ENCODE measurements at regions not wholly inside any gene's neighbourhood (a gene's known extent, or its start where the extent isn't known, plus 50 kb on each side); places are given as distances from the start of the nearest gene placed in this dataset.
"Not testable (repeated sequence)": the region's sequence is repeated elsewhere in the genome, so short reads cannot be mapped to it uniquely, and the experiment has no call there.

DNA sequence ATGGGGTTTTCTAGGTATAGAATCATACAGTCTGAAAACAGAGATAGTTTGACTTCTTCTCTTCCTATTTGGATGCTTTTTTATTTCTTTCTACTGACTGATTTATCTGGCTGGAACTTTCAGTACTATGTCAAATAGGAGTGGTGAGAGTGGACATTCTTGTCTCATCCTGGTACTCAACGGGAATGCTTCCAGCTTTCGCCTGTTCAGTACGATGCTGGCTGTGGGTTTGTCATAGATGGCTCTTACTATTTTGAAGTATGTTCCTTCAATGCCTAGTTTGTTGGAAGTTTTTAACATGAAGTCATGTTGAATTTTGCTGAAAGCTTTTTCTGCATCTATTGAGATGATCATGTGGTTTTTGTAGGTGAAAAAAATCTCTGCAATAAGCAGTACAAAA lies 730.4 kb downstream of the PLCL1 start:
- H3K9me3 Mint-ChIP-seq, result no peaks in the 10 kb centered on the region
- H3K4me1 Mint-ChIP-seq (ENCODE audit: low read depth), result no peaks in the 10 kb centered on the region
- H3K27ac Mint-ChIP-seq, result no peak overlapping the region
- no peaks in the 10 kb centered on the region for H3K36me3 Mint-ChIP-seq (ENCODE audit: low read depth)
- H3K4me3 Mint-ChIP-seq, result no peak overlapping the region
- no peaks in the 10 kb centered on the region for H3K27me3 Mint-ChIP-seq

DNA sequence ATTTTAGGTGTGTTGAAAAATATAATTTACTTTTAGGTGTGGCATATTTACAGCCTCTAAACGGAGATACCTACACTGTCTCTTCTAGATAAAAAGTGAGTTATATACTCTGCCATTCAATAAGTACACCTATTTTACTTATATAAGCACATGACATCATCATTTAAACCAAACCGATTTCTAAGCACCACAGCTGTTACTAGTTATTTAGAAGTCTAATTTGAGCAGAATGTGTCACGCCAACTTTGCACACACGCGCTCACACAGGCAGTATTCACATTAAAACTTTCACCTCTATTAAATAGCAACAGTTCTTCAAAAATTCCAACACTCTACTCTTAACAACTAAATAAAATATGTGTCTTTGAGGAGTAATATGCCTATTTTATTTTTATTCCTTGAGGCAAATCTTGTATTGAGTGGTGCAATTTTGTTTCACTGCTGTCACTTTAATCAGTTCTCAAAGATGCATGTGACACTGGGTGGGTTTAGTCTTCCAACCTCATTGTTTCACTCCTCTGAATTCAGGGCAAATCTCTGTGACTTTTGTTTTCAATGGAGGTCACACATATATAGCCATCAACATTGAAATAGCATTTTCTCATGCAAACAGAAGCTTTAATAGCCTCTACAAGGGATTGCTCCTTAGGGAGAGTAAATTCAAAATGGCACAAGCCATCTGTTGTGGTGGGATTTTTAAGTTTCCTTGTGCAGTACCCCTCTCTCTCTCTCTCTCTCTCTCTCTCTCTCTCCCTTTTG lies 721.0 kb downstream of the PLCL1 start:
- H3K36me3 Mint-ChIP-seq (ENCODE audit: low read depth), result no peaks in the 10 kb centered on the region
- no peaks in the 10 kb centered on the region for H3K9me3 Mint-ChIP-seq
- no peaks in the 10 kb centered on the region for H3K27me3 Mint-ChIP-seq
- no peak overlapping the region for H3K27ac Mint-ChIP-seq
- H3K4me1 Mint-ChIP-seq (ENCODE audit: low read depth), result no peaks in the 10 kb centered on the region
- H3K4me3 Mint-ChIP-seq, result no peak overlapping the region

DNA sequence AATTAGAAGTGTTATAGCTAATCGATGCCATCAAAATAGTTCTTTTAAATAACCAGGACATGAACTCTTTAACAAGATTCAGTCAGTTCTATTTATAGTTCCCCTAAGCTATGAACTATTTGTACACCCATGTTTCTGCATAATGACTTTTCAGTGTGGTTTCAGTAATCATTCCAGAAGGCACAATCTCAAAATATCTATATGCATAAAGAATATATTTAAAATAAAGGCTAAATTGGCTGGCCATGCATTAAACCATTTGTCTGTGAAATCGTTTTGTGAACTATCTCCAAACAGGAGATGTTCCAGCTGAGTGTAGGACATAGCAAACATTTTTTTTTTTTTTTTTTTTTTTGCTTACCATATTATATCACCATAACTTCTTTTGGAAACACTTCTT lies 719.3 kb downstream of the PLCL1 start:
- Mint-ChIP-seq H3K4me1 (ENCODE audit: low read depth) (no peaks in the 10 kb centered on the region), H3K36me3 (ENCODE audit: low read depth) (no peaks in the 10 kb centered on the region), H3K27ac (no peak overlapping the region), H3K4me3 (no peak overlapping the region), H3K9me3 (no peaks in the 10 kb centered on the region), H3K27me3 (no peaks in the 10 kb centered on the region)

DNA sequence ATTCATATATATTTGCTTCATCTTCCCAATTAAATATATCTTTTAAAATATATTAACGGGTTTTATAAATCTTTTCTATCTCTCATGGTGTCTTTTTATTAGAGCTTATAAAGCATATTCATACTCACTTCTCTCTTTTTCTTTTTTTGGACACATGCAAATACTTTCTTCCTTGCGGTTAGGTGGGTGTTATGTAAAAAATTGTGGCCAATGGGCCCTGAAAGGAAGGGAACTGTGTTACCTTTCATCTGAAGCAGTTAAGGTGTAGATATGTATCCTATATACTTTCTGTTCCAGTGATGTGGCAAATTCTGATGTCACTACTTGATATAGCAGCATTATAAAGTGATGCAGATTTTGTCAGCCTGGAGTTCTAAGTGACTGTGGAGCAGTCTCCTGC lies 714.5 kb downstream of the PLCL1 start:
- H3K4me1 Mint-ChIP-seq (ENCODE audit: low read depth), result no peaks in the 10 kb centered on the region
- no peaks in the 10 kb centered on the region for H3K36me3 Mint-ChIP-seq (ENCODE audit: low read depth)
- no peaks in the 10 kb centered on the region for H3K9me3 Mint-ChIP-seq
- no peaks in the 10 kb centered on the region for H3K27me3 Mint-ChIP-seq
- no peak overlapping the region for H3K4me3 Mint-ChIP-seq
- H3K27ac Mint-ChIP-seq, result no peak overlapping the region

DNA sequence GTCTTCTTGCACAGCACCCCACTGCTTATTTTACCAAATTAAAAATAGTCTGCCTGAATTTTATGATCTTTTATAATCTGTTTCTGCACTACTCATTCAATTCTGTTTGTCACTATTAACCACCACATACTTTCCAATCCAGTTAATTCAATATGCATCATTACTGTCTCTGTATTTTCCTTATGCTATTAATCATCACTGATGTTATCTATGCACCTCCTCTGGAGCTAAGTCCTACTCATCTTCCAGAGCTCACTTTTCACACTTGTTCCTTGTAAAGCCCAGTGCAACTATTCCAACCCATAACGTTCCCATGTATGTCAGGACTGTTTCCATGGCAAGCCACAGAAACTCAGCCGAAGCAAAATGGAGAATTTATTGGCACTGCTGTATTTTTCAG lies 713.6 kb downstream of the PLCL1 start:
- no peak overlapping the region for H3K4me3 Mint-ChIP-seq
- H3K9me3 Mint-ChIP-seq, result no peaks in the 10 kb centered on the region
- no peaks in the 10 kb centered on the region for H3K36me3 Mint-ChIP-seq (ENCODE audit: low read depth)
- H3K4me1 Mint-ChIP-seq (ENCODE audit: low read depth), result no peaks in the 10 kb centered on the region
- no peaks in the 10 kb centered on the region for H3K27me3 Mint-ChIP-seq
- no peak overlapping the region for H3K27ac Mint-ChIP-seq

DNA sequence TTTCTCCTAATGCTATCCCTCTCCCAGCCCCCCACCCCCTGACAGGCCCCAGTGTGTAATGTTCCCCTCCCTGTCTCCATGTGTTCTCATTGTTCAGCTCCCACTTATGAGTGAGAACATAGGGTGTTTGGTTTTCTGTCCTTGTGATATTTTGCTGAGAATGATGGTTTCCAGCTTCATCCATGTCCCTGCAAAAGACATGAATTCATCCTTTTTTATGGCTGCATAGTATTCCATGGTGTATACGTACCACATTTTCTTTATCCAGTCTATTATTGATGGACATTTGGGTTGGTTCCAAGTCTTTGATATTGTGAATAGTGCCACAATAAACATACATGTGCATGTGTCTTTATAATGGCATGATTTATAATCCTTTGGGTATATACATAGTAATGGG lies 704.2 kb downstream of the PLCL1 start:
- H3K9me3 Mint-ChIP-seq; H3K27ac Mint-ChIP-seq; H3K4me3 Mint-ChIP-seq; H3K36me3 Mint-ChIP-seq (ENCODE audit: low read depth); H3K27me3 Mint-ChIP-seq; H3K4me1 Mint-ChIP-seq (ENCODE audit: low read depth): not testable (repeated sequence)

DNA sequence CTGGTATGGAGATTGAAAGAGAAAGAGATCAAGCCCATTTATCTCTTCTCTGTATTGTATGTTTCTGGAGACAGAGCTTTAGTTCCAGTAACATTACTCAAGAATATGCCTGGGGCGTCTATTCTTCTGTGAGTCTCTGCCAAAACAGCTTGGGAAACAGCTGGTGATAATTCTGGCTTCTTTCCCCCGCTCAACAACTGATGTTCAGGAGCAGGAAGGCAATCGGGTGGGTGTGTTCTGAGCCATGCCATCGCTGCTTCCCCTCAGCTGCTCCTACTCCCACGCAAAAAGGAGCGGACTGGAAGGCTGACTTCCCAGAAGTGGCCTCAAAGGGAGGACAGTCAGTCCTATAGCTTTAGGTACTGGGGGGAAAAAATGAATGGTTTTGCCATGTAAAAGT lies 695.1 kb downstream of the PLCL1 start:
- Mint-ChIP-seq H3K36me3 (ENCODE audit: low read depth) (no peaks in the 10 kb centered on the region), H3K27ac (no peak overlapping the region), H3K27me3 (no peaks in the 10 kb centered on the region), H3K4me3 (no peak overlapping the region), H3K4me1 (ENCODE audit: low read depth) (no peaks in the 10 kb centered on the region), H3K9me3 (no peaks in the 10 kb centered on the region)

DNA sequence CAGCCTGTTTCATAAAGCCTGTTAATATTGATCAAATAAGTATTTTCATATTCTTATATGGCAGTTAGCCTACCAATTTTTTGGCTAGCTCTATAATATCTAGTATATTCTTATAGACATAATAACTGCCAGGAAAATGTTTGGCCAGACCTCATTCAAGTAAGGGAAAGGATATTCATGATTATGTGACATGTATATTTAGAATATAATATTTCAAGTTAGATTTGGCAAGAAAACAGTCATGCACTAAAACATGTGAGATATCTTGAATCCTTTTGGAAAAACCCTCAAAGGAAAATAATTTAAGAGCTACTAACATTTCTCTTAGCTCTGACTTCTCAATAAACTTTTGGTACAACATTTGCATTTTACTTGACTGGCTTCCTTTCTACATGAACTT lies 694.1 kb downstream of the PLCL1 start:
- H3K27me3 Mint-ChIP-seq, result no peaks in the 10 kb centered on the region
- no peaks in the 10 kb centered on the region for H3K4me1 Mint-ChIP-seq (ENCODE audit: low read depth)
- H3K27ac Mint-ChIP-seq, result no peak overlapping the region
- H3K4me3 Mint-ChIP-seq, result no peak overlapping the region
- H3K36me3 Mint-ChIP-seq (ENCODE audit: low read depth), result no peaks in the 10 kb centered on the region
- H3K9me3 Mint-ChIP-seq, result no peaks in the 10 kb centered on the region

DNA sequence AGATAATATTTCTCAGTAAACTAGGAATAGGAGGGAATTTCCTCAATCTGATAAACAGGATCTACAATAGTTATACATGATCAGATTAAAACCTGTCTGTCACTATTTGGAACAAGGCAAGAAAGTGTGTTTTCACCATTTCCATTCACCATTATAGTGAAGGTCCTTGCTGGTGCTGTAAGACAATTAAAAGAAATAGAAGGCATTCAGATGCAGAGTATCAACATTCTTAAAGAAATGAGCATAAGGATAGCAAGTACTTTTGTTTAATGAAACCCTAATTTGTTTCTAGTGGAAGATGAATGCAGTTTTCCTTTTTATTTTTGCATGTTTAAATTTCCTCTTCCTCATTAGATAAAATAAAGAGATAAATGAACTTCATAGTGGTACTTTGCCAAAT lies 693.7 kb downstream of the PLCL1 start:
- Mint-ChIP-seq H3K9me3 (no peaks in the 10 kb centered on the region), H3K27me3 (no peaks in the 10 kb centered on the region), H3K4me3 (no peak overlapping the region), H3K4me1 (ENCODE audit: low read depth) (no peaks in the 10 kb centered on the region), H3K36me3 (ENCODE audit: low read depth) (no peaks in the 10 kb centered on the region), H3K27ac (no peak overlapping the region)

DNA sequence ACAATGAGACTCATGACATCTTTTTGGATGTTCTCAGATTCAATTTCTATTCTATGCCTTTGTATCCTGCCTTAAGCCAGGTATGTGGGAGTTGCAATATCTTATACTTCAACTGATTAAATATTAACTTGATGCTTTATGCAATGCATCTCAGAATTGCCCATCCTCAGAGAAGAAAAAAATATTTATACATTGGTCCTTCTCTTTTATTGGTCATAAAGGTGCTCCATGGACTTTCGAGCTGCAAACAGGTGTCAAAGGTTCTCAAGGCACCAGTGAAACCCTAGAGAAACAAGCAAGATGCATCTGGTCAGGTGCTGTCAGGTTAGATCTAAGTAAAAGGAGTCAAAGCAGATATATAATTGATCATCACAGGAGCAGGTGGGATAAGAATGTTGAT lies 690.5 kb downstream of the PLCL1 start:
- Mint-ChIP-seq H3K4me3 (no peak overlapping the region), H3K4me1 (ENCODE audit: low read depth) (no peaks in the 10 kb centered on the region), H3K9me3 (no peaks in the 10 kb centered on the region), H3K36me3 (ENCODE audit: low read depth) (no peaks in the 10 kb centered on the region), H3K27ac (no peak overlapping the region), H3K27me3 (no peaks in the 10 kb centered on the region)

DNA sequence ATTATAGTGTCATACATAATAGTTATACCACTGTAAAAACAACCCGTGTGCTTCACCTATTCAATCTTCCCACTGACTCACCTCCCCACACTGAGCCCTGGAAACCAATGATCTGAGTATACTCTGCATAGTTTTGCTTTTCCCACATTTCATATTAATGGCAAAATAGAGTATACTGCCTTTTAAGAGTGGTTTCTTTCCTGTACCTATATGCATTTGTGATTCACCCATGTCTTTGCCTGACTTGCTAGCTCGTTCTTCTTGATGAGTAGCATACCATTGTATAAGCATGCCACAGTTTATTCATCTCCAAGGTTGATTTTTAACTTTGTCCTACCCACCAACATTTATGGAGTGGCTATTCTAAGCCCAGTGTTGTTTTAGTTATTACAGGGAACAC lies 686.4 kb downstream of the PLCL1 start:
- no peak overlapping the region for H3K27ac Mint-ChIP-seq
- no peaks in the 10 kb centered on the region for H3K27me3 Mint-ChIP-seq
- H3K4me1 Mint-ChIP-seq (ENCODE audit: low read depth), result no peaks in the 10 kb centered on the region
- H3K4me3 Mint-ChIP-seq, result no peak overlapping the region
- no peaks in the 10 kb centered on the region for H3K9me3 Mint-ChIP-seq
- H3K36me3 Mint-ChIP-seq (ENCODE audit: low read depth), result no peaks in the 10 kb centered on the region

DNA sequence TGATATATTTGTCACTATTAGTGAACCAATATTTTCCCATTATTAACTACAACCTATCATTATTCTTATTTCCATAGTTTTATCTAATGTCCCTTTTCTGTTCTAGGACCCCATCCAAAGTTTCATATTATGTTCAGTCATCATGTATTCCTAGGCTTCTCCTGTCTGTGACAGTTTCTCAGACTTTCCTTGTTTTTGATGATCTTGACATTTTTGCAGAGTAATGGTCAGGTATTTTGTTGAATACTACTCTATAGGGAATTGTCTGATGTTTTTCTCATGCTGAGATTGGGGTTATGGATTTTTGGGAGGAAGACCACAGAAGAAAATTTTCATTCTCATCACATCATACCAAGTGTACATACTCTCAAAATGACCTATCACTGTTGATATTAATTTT lies 684.6 kb downstream of the PLCL1 start:
- Mint-ChIP-seq H3K9me3 (no peaks in the 10 kb centered on the region), H3K27ac (no peak overlapping the region), H3K27me3 (no peaks in the 10 kb centered on the region), H3K36me3 (ENCODE audit: low read depth) (no peaks in the 10 kb centered on the region), H3K4me1 (ENCODE audit: low read depth) (no peaks in the 10 kb centered on the region), H3K4me3 (no peak overlapping the region)

DNA sequence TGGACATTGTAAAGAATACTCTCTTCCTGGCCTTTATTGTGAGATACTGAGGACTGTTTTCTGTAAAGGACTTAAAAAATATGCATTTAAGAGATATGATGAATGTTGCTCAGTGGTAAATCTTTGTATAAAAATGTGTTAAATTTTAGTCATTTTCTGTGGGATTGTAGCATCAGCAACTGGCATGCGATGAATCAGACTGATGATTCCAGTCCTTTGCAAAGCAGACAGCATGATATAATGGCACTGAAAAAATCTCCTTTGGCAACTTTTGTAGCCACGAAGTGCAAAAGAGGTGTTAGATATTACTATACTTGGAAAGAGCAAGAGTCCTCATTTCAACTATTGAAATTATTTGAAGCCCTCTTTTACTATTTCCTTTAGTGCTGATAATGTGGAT lies 678.7 kb downstream of the PLCL1 start:
- no peak overlapping the region for H3K4me3 Mint-ChIP-seq
- no peaks in the 10 kb centered on the region for H3K36me3 Mint-ChIP-seq (ENCODE audit: low read depth)
- no peak overlapping the region for H3K27ac Mint-ChIP-seq
- H3K9me3 Mint-ChIP-seq, result no peaks in the 10 kb centered on the region
- H3K4me1 Mint-ChIP-seq (ENCODE audit: low read depth), result no peaks in the 10 kb centered on the region
- no peaks in the 10 kb centered on the region for H3K27me3 Mint-ChIP-seq

DNA sequence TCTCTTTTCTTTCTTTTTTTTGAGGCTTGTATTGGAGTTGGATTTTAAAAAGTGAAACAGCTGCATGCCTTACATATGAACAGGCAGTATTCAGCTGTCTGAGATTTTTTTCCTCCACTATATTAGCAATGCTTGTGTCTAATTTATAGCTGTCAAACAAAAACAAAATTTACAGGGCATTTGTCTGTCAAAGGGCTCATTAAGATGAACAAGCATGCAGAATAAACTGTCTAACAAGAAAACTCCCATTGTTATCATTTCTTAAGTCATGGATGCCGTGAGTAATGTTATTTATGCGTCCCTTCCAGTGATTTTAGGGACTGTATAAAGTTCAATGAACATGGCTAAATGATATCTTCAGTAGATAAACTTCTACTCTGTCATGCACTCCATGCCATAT lies 674.7 kb downstream of the PLCL1 start:
- Mint-ChIP-seq H3K4me1 (ENCODE audit: low read depth) (no peaks in the 10 kb centered on the region), H3K27ac (no peak overlapping the region), H3K4me3 (no peak overlapping the region), H3K9me3 (peaks cover 3% of the 10 kb centered on the region), H3K27me3 (peaks cover 3% of the 10 kb centered on the region), H3K36me3 (ENCODE audit: low read depth) (no peaks in the 10 kb centered on the region)

DNA sequence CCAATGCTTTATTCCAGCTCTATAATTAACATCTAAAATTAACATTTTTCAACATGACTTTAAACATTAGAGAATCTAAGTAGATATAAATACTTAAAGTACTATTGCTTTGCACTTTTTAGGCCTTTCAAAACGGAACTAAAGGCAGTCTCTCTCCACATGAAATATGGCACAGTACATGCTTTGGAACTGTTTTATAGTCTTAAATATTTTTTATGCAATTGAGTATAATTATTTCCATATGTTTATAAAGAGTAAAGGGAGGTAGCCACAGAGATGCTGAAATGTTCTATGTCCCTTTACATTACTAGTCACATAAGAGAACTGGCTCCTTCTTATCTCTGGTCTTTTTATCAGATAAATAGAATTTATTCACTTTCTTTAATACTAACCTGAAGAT lies 674.0 kb downstream of the PLCL1 start:
- no peak overlapping the region for H3K4me3 Mint-ChIP-seq
- no peak overlapping the region for H3K27ac Mint-ChIP-seq
- H3K9me3 Mint-ChIP-seq, result peaks cover 3% of the 10 kb centered on the region
- peaks cover 3% of the 10 kb centered on the region for H3K27me3 Mint-ChIP-seq
- no peaks in the 10 kb centered on the region for H3K4me1 Mint-ChIP-seq (ENCODE audit: low read depth)
- H3K36me3 Mint-ChIP-seq (ENCODE audit: low read depth), result no peaks in the 10 kb centered on the region

DNA sequence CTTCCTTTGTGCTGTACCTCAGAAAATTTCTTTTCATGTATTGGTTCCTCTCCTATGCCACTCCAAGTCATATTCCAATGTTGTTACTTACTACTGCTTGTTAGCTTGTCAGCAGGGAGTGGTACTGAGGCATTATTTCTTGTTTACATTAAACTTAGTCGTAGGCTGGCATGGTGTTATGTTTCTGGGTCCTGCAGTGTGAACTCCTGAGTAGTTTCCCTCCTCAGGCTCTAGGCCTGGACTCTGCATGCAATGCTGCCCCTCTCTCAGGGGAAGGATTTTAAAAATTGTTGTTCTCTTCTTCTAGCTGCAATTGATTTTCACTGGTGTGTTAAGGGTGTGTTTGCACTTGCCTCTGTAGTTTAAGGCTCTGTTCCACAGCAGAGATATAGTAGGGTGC lies 671.6 kb downstream of the PLCL1 start:
- H3K4me3 Mint-ChIP-seq, result no peak overlapping the region
- H3K4me1 Mint-ChIP-seq (ENCODE audit: low read depth), result no peaks in the 10 kb centered on the region
- H3K27me3 Mint-ChIP-seq, result peaks cover 3% of the 10 kb centered on the region

More for the DNA sequence above, 671.6 kb downstream of the PLCL1 start:
- Mint-ChIP-seq H3K36me3 (ENCODE audit: low read depth) (no peaks in the 10 kb centered on the region), H3K27ac (no peak overlapping the region), H3K9me3 (peaks cover 3% of the 10 kb centered on the region)
